MV-4-11 (cell line): ENCODE measurements at regions not wholly inside any gene's neighbourhood (a gene's known extent, or its start where the extent isn't known, plus 50 kb on each side); places are given as distances from the start of the nearest gene placed in this dataset.

Source experiments
- DNase-seq: peaks from one replicate; lab custom pipeline; 2025; lab: John Stamatoyannopoulos, UW

- DNase-seq = no peak
These were observed 113.1 kb downstream of the ICOS start for GRCh38 chr2:204049635-204050034.

GRCh38 chr2:204050681-204051080, 114.1 kb downstream of the ICOS start:
- DNase-seq = no peak

- DNase-seq = no peak
These were observed 114.9 kb downstream of the ICOS start for GRCh38 chr2:204051476-204051875.

- no peak for DNase-seq
These were observed 115.5 kb downstream of the ICOS start for GRCh38 chr2:204051984-204052556.

- no peak for DNase-seq
These were observed 122.5 kb downstream of the ICOS start for GRCh38 chr2:204059016-204059415.

- no peak for DNase-seq
These were observed 124.3 kb downstream of the ICOS start for GRCh38 chr2:204060841-204061240.

- DNase-seq = no peak
These were observed 124.7 kb downstream of the ICOS start for GRCh38 chr2:204061241-204061640.

GRCh38 chr2:204064119-204064518, 127.6 kb downstream of the ICOS start:
- DNase-seq = no peak

GRCh38 chr2:204065566-204065965, 129.0 kb downstream of the ICOS start:
- DNase-seq = no peak

- no peak for DNase-seq
These were observed 129.5 kb downstream of the ICOS start for GRCh38 chr2:204066051-204066450.

GRCh38 chr2:204069804-204070203, 133.2 kb downstream of the ICOS start:
- no peak for DNase-seq

GRCh38 chr2:204072443-204073324, 136.1 kb downstream of the ICOS start:
- DNase-seq = no peak

GRCh38 chr2:204074456-204074855, 137.9 kb downstream of the ICOS start:
- DNase-seq = no peak

- DNase-seq = no peak
These were observed 141.6 kb downstream of the ICOS start for GRCh38 chr2:204078003-204078698.

GRCh38 chr2:204081487-204082425, 145.2 kb downstream of the ICOS start:
- no peak for DNase-seq

- DNase-seq = no peak
These were observed 149.6 kb downstream of the ICOS start for GRCh38 chr2:204086167-204086566.

GRCh38 chr2:204089105-204089504, 152.5 kb downstream of the ICOS start:
- no peak for DNase-seq

- DNase-seq = no peak
These were observed 153.0 kb downstream of the ICOS start for GRCh38 chr2:204089574-204089973.

GRCh38 chr2:204090021-204090420, 153.5 kb downstream of the ICOS start:
- no peak for DNase-seq

- DNase-seq = no peak
These were observed 168.2 kb downstream of the ICOS start for GRCh38 chr2:204104811-204105210.

GRCh38 chr2:204108330-204108751, 171.8 kb downstream of the ICOS start:
- DNase-seq = no peak

- DNase-seq = no peak
These were observed 172.3 kb downstream of the ICOS start for GRCh38 chr2:204108781-204109295.
